ENCODE measurements at regions not wholly inside any gene's neighbourhood (a gene's known extent, or its start where the extent isn't known, plus 50 kb on each side); places are given as distances from the start of the nearest gene placed in this dataset.
"Not testable (repeated sequence)": the region's sequence is repeated elsewhere in the genome, so short reads cannot be mapped to it uniquely, and the experiment has no call there.

GRCh38 chr6:26720663-26721218 lies 61.2 kb upstream of the ZNF322 start:
- not testable (repeated sequence) for H3K9me3 ChIP-seq (ENCODE audit: control insufficient read depth in 1 of 2, low read length in 2 of 2); H3K9ac ChIP-seq (ENCODE audit: low read depth in 1 of 2, low read length in 2 of 2); H3K27me3 ChIP-seq (ENCODE audit: control insufficient read depth in 1 of 2, insufficient read depth in 2 of 2, low read length in 2 of 2); H3K4me3 ChIP-seq (ENCODE audit: low read depth in 1 of 2, low read length in 2 of 2); H3K27ac ChIP-seq (ENCODE audit: low read depth, low read length); H3K4me1 ChIP-seq (ENCODE audit: control insufficient read depth in 1 of 2, insufficient read depth in 2 of 2, low read length in 2 of 2); H3K36me3 ChIP-seq (ENCODE audit: control insufficient read depth in 1 of 2, insufficient read depth in 2 of 2, low read length in 2 of 2)

- not testable (repeated sequence) for H3K9me3 ChIP-seq (ENCODE audit: control insufficient read depth in 1 of 2, low read length in 2 of 2); H3K4me1 ChIP-seq (ENCODE audit: control insufficient read depth in 1 of 2, insufficient read depth in 2 of 2, low read length in 2 of 2); H3K9ac ChIP-seq (ENCODE audit: low read depth in 1 of 2, low read length in 2 of 2); H3K27ac ChIP-seq (ENCODE audit: low read depth, low read length); H3K36me3 ChIP-seq (ENCODE audit: control insufficient read depth in 1 of 2, insufficient read depth in 2 of 2, low read length in 2 of 2); H3K4me3 ChIP-seq (ENCODE audit: low read depth in 1 of 2, low read length in 2 of 2); H3K27me3 ChIP-seq (ENCODE audit: control insufficient read depth in 1 of 2, insufficient read depth in 2 of 2, low read length in 2 of 2)
These were observed 70.6 kb upstream of the ZNF322 start for GRCh38 chr6:26730019-26730766.

GRCh38 chr6:26734776-26735472 lies 75.4 kb upstream of the ZNF322 start:
- H3K9ac ChIP-seq (ENCODE audit: low read depth in 1 of 2, low read length in 2 of 2); H3K4me1 ChIP-seq (ENCODE audit: control insufficient read depth in 1 of 2, insufficient read depth in 2 of 2, low read length in 2 of 2); H3K27ac ChIP-seq (ENCODE audit: low read depth, low read length); H3K4me3 ChIP-seq (ENCODE audit: low read depth in 1 of 2, low read length in 2 of 2); H3K9me3 ChIP-seq (ENCODE audit: control insufficient read depth in 1 of 2, low read length in 2 of 2); H3K27me3 ChIP-seq (ENCODE audit: control insufficient read depth in 1 of 2, insufficient read depth in 2 of 2, low read length in 2 of 2); H3K36me3 ChIP-seq (ENCODE audit: control insufficient read depth in 1 of 2, insufficient read depth in 2 of 2, low read length in 2 of 2): not testable (repeated sequence)

GRCh38 chr6:26739811-26740210 lies 80.3 kb upstream of the ZNF322 start:
- H3K9me3 ChIP-seq (ENCODE audit: control insufficient read depth in 1 of 2, low read length in 2 of 2): peaks cover 11 to 15% of the 10 kb centered on the region in 2 donors
- H3K4me3 ChIP-seq (ENCODE audit: low read depth in 1 of 2, low read length in 2 of 2): no peak overlapping the region
- H3K27me3 ChIP-seq (ENCODE audit: control insufficient read depth in 1 of 2, insufficient read depth in 2 of 2, low read length in 2 of 2): peaks cover 4 to 15% of the 10 kb centered on the region in 2 donors
- H3K4me1 ChIP-seq (ENCODE audit: control insufficient read depth in 1 of 2, insufficient read depth in 2 of 2, low read length in 2 of 2): no peaks in the 10 kb centered on the region
- no peak overlapping the region for H3K9ac ChIP-seq (ENCODE audit: low read depth in 1 of 2, low read length in 2 of 2)
- no peak overlapping the region for H3K27ac ChIP-seq (ENCODE audit: low read depth, low read length)
- H3K36me3 ChIP-seq (ENCODE audit: control insufficient read depth in 1 of 2, insufficient read depth in 2 of 2, low read length in 2 of 2): no peaks in the 10 kb centered on the region

GRCh38 chr6:26743157-26743821 lies 83.7 kb upstream of the ZNF322 start:
- Histone ChIP-seq H3K27me3 (ENCODE audit: control insufficient read depth in 1 of 2, insufficient read depth in 2 of 2, low read length in 2 of 2) (peaks cover 9 to 20% of the 10 kb centered on the region in 2 donors), H3K9ac (ENCODE audit: low read depth in 1 of 2, low read length in 2 of 2) (no peak overlapping the region), H3K4me3 (ENCODE audit: low read depth in 1 of 2, low read length in 2 of 2) (no peak overlapping the region), H3K4me1 (ENCODE audit: control insufficient read depth in 1 of 2, insufficient read depth in 2 of 2, low read length in 2 of 2) (no peaks in the 10 kb centered on the region), H3K36me3 (ENCODE audit: control insufficient read depth in 1 of 2, insufficient read depth in 2 of 2, low read length in 2 of 2) (no peaks in the 10 kb centered on the region), H3K27ac (ENCODE audit: low read depth, low read length) (no peak overlapping the region), H3K9me3 (ENCODE audit: control insufficient read depth in 1 of 2, low read length in 2 of 2) (peaks cover 11 to 15% of the 10 kb centered on the region in 2 donors)

GRCh38 chr6:26743941-26744699 lies 84.6 kb upstream of the ZNF322 start:
- no peak overlapping the region for H3K9ac ChIP-seq (ENCODE audit: low read depth in 1 of 2, low read length in 2 of 2)
- H3K4me3 ChIP-seq (ENCODE audit: low read depth in 1 of 2, low read length in 2 of 2): no peak overlapping the region
- H3K27me3 ChIP-seq (ENCODE audit: control insufficient read depth in 1 of 2, insufficient read depth in 2 of 2, low read length in 2 of 2): peaks cover 11 to 20% of the 10 kb centered on the region in 2 donors
- H3K27ac ChIP-seq (ENCODE audit: low read depth, low read length): no peak overlapping the region
- H3K9me3 ChIP-seq (ENCODE audit: control insufficient read depth in 1 of 2, low read length in 2 of 2): peaks cover 11 to 15% of the 10 kb centered on the region in 2 donors
- no peaks in the 10 kb centered on the region for H3K36me3 ChIP-seq (ENCODE audit: control insufficient read depth in 1 of 2, insufficient read depth in 2 of 2, low read length in 2 of 2)
- no peaks in the 10 kb centered on the region for H3K4me1 ChIP-seq (ENCODE audit: control insufficient read depth in 1 of 2, insufficient read depth in 2 of 2, low read length in 2 of 2)

- H3K4me1 ChIP-seq (ENCODE audit: control insufficient read depth in 1 of 2, insufficient read depth in 2 of 2, low read length in 2 of 2); H3K9me3 ChIP-seq (ENCODE audit: control insufficient read depth in 1 of 2, low read length in 2 of 2); H3K27ac ChIP-seq (ENCODE audit: low read depth, low read length); H3K36me3 ChIP-seq (ENCODE audit: control insufficient read depth in 1 of 2, insufficient read depth in 2 of 2, low read length in 2 of 2); H3K4me3 ChIP-seq (ENCODE audit: low read depth in 1 of 2, low read length in 2 of 2); H3K9ac ChIP-seq (ENCODE audit: low read depth in 1 of 2, low read length in 2 of 2): not testable (repeated sequence)
- peaks cover 12 to 20% of the 10 kb centered on the region in 2 donors for H3K27me3 ChIP-seq (ENCODE audit: control insufficient read depth in 1 of 2, insufficient read depth in 2 of 2, low read length in 2 of 2)
These were observed 85.3 kb upstream of the ZNF322 start for GRCh38 chr6:26744837-26745282.

GRCh38 chr6:26745964-26746363 lies 86.4 kb upstream of the ZNF322 start:
- not testable (repeated sequence) for H3K9me3 ChIP-seq (ENCODE audit: control insufficient read depth in 1 of 2, low read length in 2 of 2); H3K36me3 ChIP-seq (ENCODE audit: control insufficient read depth in 1 of 2, insufficient read depth in 2 of 2, low read length in 2 of 2); H3K27ac ChIP-seq (ENCODE audit: low read depth, low read length); H3K9ac ChIP-seq (ENCODE audit: low read depth in 1 of 2, low read length in 2 of 2); H3K4me3 ChIP-seq (ENCODE audit: low read depth in 1 of 2, low read length in 2 of 2); H3K4me1 ChIP-seq (ENCODE audit: control insufficient read depth in 1 of 2, insufficient read depth in 2 of 2, low read length in 2 of 2)
- peaks cover 12 to 20% of the 10 kb centered on the region in 2 donors for H3K27me3 ChIP-seq (ENCODE audit: control insufficient read depth in 1 of 2, insufficient read depth in 2 of 2, low read length in 2 of 2)

GRCh38 chr6:26749126-26749758 lies 89.7 kb upstream of the ZNF322 start:
- not testable (repeated sequence) for H3K4me1 ChIP-seq (ENCODE audit: control insufficient read depth in 1 of 2, insufficient read depth in 2 of 2, low read length in 2 of 2); H3K9ac ChIP-seq (ENCODE audit: low read depth in 1 of 2, low read length in 2 of 2); H3K4me3 ChIP-seq (ENCODE audit: low read depth in 1 of 2, low read length in 2 of 2); H3K27ac ChIP-seq (ENCODE audit: low read depth, low read length); H3K36me3 ChIP-seq (ENCODE audit: control insufficient read depth in 1 of 2, insufficient read depth in 2 of 2, low read length in 2 of 2); H3K9me3 ChIP-seq (ENCODE audit: control insufficient read depth in 1 of 2, low read length in 2 of 2)
- H3K27me3 ChIP-seq (ENCODE audit: control insufficient read depth in 1 of 2, insufficient read depth in 2 of 2, low read length in 2 of 2): peaks cover 11 to 13% of the 10 kb centered on the region in 2 donors

Data from duodenal mucosa (tissue), 2 donors.